ENCODE measurements at regions not wholly inside any gene's neighbourhood (a gene's known extent, or its start where the extent isn't known, plus 50 kb on each side); places are given as distances from the start of the nearest gene placed in this dataset.

DNA sequence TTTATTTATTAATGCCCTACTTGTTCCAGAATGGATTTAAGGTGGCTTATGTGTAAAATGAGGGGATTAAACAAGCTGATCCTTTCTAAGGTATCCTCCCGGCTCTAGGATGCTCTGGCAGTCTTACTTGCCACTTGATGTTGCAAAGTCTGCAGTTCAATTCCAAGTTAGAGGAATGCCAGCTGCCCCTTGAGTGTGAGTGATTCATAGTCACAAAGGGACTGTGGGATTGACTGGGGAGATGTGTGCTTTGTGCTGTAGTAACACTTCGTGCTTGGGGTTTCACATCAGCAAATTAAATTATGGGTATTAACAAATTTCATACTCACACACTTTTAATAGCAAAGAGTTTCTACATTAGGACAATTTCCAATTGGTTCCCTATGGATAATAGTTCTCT, 550.8 kb upstream of the CADM1 start:
- TF ChIP-seq CTCF (conservative IDR thresholded peaks at IDR 0.05 in 1 of 2, IDR thresholded peaks at IDR 0.05 in 1 of 2; ENCODE audit: extremely low read depth in 1 of 2, insufficient read depth in 1 of 2, low read depth in 1 of 2, low read length in 2 of 2) (no peak), EZH2 (IDR thresholded peaks at IDR 0.05; ENCODE audit: borderline replicate concordance, low read length) (no peak)

Measured in mammary epithelial cell (primary cell).